GM18861 (cell line): ENCODE measurements at regions not wholly inside any gene's neighbourhood (a gene's known extent, or its start where the extent isn't known, plus 50 kb on each side); places are given as distances from the start of the nearest gene placed in this dataset.
"Not testable (repeated sequence)": the region's sequence is repeated elsewhere in the genome, so short reads cannot be mapped to it uniquely, and the experiment has no call there.

Experiments used
- ATAC-seq: cut with Tn5 transposase; IDR thresholded peaks from one replicate; pipeline ENCODE4 v1.9.1; 2021; ENCODE audit not compliant: unreplicated experiment

GRCh38 chr13:65615506-65615905 is 1614.6 kb downstream of the PCDH9 start:
- no peak for ATAC-seq

GRCh38 chr13:65613004-65613403 is 1617.1 kb downstream of the PCDH9 start:
- ATAC-seq = no peak

GRCh38 chr13:65609350-65609749 is 1620.8 kb downstream of the PCDH9 start:
- no peak for ATAC-seq

- ATAC-seq = no peak
Observed at GRCh38 chr13:65606622-65607021, 1623.5 kb downstream of the PCDH9 start.

GRCh38 chr13:65605396-65605795 is 1624.7 kb downstream of the PCDH9 start:
- ATAC-seq = no peak

GRCh38 chr13:65603160-65603559 is 1627.0 kb downstream of the PCDH9 start:
- ATAC-seq = no peak

GRCh38 chr13:65601855-65602254 is 1628.3 kb downstream of the PCDH9 start:
- ATAC-seq = no peak

- no peak for ATAC-seq
Observed at GRCh38 chr13:65600702-65601101, 1629.4 kb downstream of the PCDH9 start.

- no peak for ATAC-seq
Observed at GRCh38 chr13:65597839-65598818, 1632.0 kb downstream of the PCDH9 start.

- no peak for ATAC-seq
Observed at GRCh38 chr13:65595916-65596315, 1634.2 kb downstream of the PCDH9 start.

- ATAC-seq = no peak
Observed at GRCh38 chr13:65594298-65594781, 1635.8 kb downstream of the PCDH9 start.

GRCh38 chr13:65593298-65593874 is 1636.8 kb downstream of the PCDH9 start:
- no peak for ATAC-seq

GRCh38 chr13:65592731-65593130 is 1637.4 kb downstream of the PCDH9 start:
- no peak for ATAC-seq

- ATAC-seq = no peak
Observed at GRCh38 chr13:65585346-65585745, 1644.8 kb downstream of the PCDH9 start.

- no peak for ATAC-seq
Observed at GRCh38 chr13:65584126-65584525, 1646.0 kb downstream of the PCDH9 start.

- no peak for ATAC-seq
Observed at GRCh38 chr13:65582160-65582559, 1648.0 kb downstream of the PCDH9 start.

GRCh38 chr13:65564561-65564960 is 1665.6 kb downstream of the PCDH9 start:
- ATAC-seq = not testable (repeated sequence)

- no peak for ATAC-seq
Observed at GRCh38 chr13:65562305-65562704, 1667.8 kb downstream of the PCDH9 start.

- no peak for ATAC-seq
Observed at GRCh38 chr13:65560936-65561335, 1669.2 kb downstream of the PCDH9 start.

GRCh38 chr13:65555962-65556361 is 1674.2 kb downstream of the PCDH9 start:
- ATAC-seq = no peak

GRCh38 chr13:65553096-65553727 is 1676.9 kb downstream of the PCDH9 start:
- ATAC-seq = no peak

GRCh38 chr13:65551208-65551607 is 1678.9 kb downstream of the PCDH9 start:
- ATAC-seq = no peak
